GM21576 (cell line): ENCODE measurements at regions not wholly inside any gene's neighbourhood (a gene's known extent, or its start where the extent isn't known, plus 50 kb on each side); places are given as distances from the start of the nearest gene placed in this dataset.

Experiments
- ATAC-seq: cut with Tn5 transposase; IDR thresholded peaks from one replicate; pipeline ENCODE4 v1.9.1; 2021; ENCODE audit warnings: mild to moderate bottlenecking, moderate library complexity; ENCODE audit not compliant: unreplicated experiment

GRCh38 chr6:169843110-169843509 is 91.7 kb downstream of the ERMARD start:
- ATAC-seq, result no peak

- ATAC-seq, result no peak
These were observed 90.6 kb downstream of the ERMARD start for GRCh38 chr6:169841907-169842606.

- ATAC-seq, result no peak
These were observed 89.8 kb downstream of the ERMARD start for GRCh38 chr6:169841251-169841650.

- ATAC-seq, result no peak
These were observed 88.6 kb downstream of the ERMARD start for GRCh38 chr6:169839898-169840631.

- no peak for ATAC-seq
These were observed 88.1 kb downstream of the ERMARD start for GRCh38 chr6:169839493-169839892.

- ATAC-seq, result no peak
These were observed 87.6 kb downstream of the ERMARD start for GRCh38 chr6:169839029-169839481.

- ATAC-seq, result no peak
These were observed 87.1 kb downstream of the ERMARD start for GRCh38 chr6:169838346-169839028.

- ATAC-seq, result no peak
These were observed 86.3 kb downstream of the ERMARD start for GRCh38 chr6:169837529-169838250.

- no peak for ATAC-seq
These were observed 81.9 kb downstream of the ERMARD start for GRCh38 chr6:169833258-169833794.

GRCh38 chr6:169832247-169832948 is 81.0 kb downstream of the ERMARD start:
- ATAC-seq, result no peak

- ATAC-seq, result peak; percentile 78
These were observed 80.2 kb downstream of the ERMARD start for GRCh38 chr6:169831450-169832246.
